ENCODE measurements at regions not wholly inside any gene's neighbourhood (a gene's known extent, or its start where the extent isn't known, plus 50 kb on each side); places are given as distances from the start of the nearest gene placed in this dataset.

- TF ChIP-seq POLR2A (IDR thresholded peaks at IDR 0.05) (no peak), CTCF (IDR thresholded peaks at IDR 0.05) (no peak)
These were observed 329.2 kb upstream of the PRR16 start for GRCh38 chr5:120134944-120135343.
